Kidney epithelial cell (primary cell): ENCODE measurements at regions not wholly inside any gene's neighbourhood (a gene's known extent, or its start where the extent isn't known, plus 50 kb on each side); places are given as distances from the start of the nearest gene placed in this dataset.
A peak's percentile ranks its signal among the peaks of the same experiment; 100 is the strongest.
"Not testable (repeated sequence)": the region's sequence is repeated elsewhere in the genome, so short reads cannot be mapped to it uniquely, and the experiment has no call there.

ENCODE experiments used
- DNase-seq: peaks from one replicate; pipeline ENCODE4 v3.0.0-alpha.2; 2010; ENCODE audit warnings: low read depth
- H3K27me3 ChIP-seq: 2 replicates; pipeline ENCODE4 v1.6.0; 2011; ENCODE audit warnings: low read length; ENCODE audit not compliant: control insufficient read depth, insufficient read depth
- H3K36me3 ChIP-seq: 2 replicates; pipeline ENCODE4 v1.5.1; 2011; ENCODE audit warnings: low read length; ENCODE audit not compliant: control insufficient read depth, insufficient read depth
- H3K4me3 ChIP-seq: 2 replicates; pipeline ENCODE4 v1.5.1; 2011; ENCODE audit warnings: low read depth, mild to moderate bottlenecking, control low read depth, low read length
- CTCF ChIP-seq: IDR thresholded peaks from 2 replicates; pipeline ENCODE4 v1.5.1; 2011; ENCODE audit warnings: mild to moderate bottlenecking, moderate library complexity, low read length, control low read depth, inconsistent platforms; ENCODE audit not compliant: insufficient read depth, poor library complexity, severe bottlenecking

GRCh38 chr7:26989897-26990670 lies 105.7 kb downstream of the HOXA1 start:
- Histone ChIP-seq H3K4me3 (no peak overlapping the region), H3K27me3 (no peaks in the 10 kb centered on the region), H3K36me3 (no peaks in the 10 kb centered on the region)
- no peak for TF ChIP-seq CTCF
- DNase-seq: peak; percentile 7

- no peaks in the 10 kb centered on the region for H3K27me3 ChIP-seq
- TF ChIP-seq CTCF: no peak
- no peak overlapping the region for H3K4me3 ChIP-seq
- H3K36me3 ChIP-seq: no peaks in the 10 kb centered on the region
- no peak for DNase-seq
These were observed 106.9 kb downstream of the HOXA1 start for GRCh38 chr7:26988836-26989374.

- no peaks in the 10 kb centered on the region for H3K36me3 ChIP-seq
- no peak for DNase-seq
- no peaks in the 10 kb centered on the region for H3K27me3 ChIP-seq
- no peak overlapping the region for H3K4me3 ChIP-seq
- TF ChIP-seq CTCF: no peak
These were observed 108.5 kb downstream of the HOXA1 start for GRCh38 chr7:26987338-26987737.

- no peaks in the 10 kb centered on the region for H3K27me3 ChIP-seq
- no peaks in the 10 kb centered on the region for H3K36me3 ChIP-seq
- DNase-seq: no peak
- no peak overlapping the region for H3K4me3 ChIP-seq
- TF ChIP-seq CTCF: no peak
These were observed 113.8 kb upstream of the SKAP2 start for GRCh38 chr7:26978146-26978545.

- no peak overlapping the region for H3K4me3 ChIP-seq
- H3K36me3 ChIP-seq: no peaks in the 10 kb centered on the region
- no peaks in the 10 kb centered on the region for H3K27me3 ChIP-seq
- no peak for DNase-seq
- TF ChIP-seq CTCF: no peak
These were observed 112.5 kb upstream of the SKAP2 start for GRCh38 chr7:26976840-26977239.

- not testable (repeated sequence) for H3K4me3 ChIP-seq, H3K27me3 ChIP-seq, DNase-seq
These were observed 107.5 kb upstream of the SKAP2 start for GRCh38 chr7:26971924-26972323.

More at GRCh38 chr7:26971924-26972323, 107.5 kb upstream of the SKAP2 start:
- not testable (repeated sequence) for H3K36me3 ChIP-seq
